NCI-H226 (cell line): ENCODE measurements at regions not wholly inside any gene's neighbourhood (a gene's known extent, or its start where the extent isn't known, plus 50 kb on each side); places are given as distances from the start of the nearest gene placed in this dataset.

Source experiments
- DNase-seq: peaks from one replicate; pipeline ENCODE4 v3.0.0-alpha.2; 2015

DNA sequence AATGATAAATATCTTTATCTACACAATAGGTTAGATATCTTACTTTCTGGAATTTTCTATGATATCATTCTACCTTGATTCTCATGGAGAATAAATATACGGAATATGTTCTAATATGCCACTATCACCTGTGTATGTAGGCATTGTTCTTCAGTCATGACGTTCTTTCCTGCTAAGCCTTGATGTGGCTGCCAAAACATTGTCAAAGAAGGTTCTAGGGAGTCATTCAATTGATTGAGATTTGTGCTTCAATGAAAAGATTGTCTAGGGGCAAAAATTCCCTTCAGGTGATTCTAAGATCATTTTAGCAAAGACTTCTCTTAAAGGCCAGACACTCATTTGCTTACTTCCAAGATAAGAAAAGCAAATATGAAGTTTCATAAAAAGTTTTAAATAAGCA lies 118.1 kb downstream of the MAT2B start:
- DNase-seq: no peak

DNA sequence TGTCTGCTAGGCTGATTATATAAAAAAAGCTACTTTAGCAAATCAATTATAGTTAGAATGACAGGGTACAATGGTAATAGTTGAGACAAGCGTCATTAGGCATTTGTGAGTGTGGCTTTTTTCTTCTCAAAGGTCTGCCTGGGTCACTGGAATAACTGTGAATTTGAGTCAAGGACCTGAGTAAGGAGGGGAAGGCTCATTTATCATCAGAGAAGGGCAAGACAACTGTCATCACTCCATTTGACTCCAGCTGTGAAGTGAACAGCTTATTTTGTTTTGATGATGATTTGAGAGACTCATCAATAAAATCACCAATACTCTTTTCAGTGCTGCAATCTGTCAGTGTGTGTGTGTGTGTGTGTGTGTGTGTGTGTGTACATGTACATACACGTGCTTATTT lies 118.6 kb downstream of the MAT2B start:
- no peak for DNase-seq

DNA sequence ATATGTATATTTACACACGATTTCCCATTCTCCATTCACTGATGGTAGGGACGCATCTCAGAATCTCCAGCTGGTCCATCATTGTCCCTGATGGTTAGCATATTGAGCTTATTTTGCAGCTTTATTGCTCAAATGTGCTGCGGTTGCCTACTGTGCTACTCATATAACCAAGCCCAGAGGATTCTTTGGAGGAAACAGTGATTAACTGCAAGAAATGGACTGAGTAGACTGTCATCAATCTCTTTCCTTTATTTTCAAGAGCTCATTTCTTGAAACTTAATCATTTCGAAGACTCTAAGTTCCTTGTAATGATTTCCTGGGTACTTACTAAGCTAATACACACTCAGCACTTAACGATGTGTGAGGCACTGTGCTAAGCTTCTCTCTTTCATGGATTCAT lies 119.0 kb downstream of the MAT2B start:
- DNase-seq: no peak

DNA sequence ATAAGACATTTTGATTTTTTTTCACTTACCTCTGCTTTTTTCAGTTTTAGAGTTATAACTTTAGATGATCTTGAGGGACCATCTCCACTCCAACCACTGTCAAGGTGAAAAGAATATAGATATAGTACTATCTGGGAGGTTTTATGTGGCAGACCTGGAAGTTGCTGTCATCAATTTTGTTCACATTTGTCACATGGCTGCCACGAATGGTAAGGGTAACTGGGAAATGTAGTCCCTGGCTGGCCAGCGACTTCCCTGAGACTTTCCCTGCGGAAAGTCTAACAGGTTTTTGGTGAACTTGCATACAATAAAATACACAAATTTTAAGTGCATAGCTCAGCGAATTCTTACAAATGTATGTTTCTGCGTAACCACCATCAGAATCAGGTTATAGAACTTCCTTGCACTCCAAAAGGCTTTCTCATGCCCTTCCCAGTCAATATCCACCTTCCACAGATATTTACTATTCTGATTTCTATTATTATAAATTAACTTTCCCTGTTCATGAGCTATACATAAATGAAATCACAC lies 121.5 kb downstream of the MAT2B start:
- no peak for DNase-seq

DNA sequence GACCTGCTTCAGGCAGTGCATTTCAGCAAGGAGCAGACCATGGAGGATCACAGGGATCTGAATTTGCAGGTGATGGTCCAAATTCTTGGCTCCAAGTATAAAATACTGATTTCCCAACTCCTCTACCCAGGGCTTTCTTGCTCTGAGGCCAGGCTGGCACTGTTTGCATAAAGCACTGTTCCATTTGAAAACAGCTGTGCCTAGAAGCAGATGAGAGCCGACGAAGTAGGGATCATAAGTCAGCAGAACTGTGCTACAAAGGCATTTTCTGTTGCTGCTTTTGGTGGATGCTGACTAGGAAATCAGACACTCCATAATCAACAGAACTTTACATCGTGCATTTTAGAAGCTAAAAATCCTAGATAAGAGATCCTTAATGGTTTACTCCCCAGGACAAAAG lies 126.4 kb downstream of the MAT2B start:
- no peak for DNase-seq

DNA sequence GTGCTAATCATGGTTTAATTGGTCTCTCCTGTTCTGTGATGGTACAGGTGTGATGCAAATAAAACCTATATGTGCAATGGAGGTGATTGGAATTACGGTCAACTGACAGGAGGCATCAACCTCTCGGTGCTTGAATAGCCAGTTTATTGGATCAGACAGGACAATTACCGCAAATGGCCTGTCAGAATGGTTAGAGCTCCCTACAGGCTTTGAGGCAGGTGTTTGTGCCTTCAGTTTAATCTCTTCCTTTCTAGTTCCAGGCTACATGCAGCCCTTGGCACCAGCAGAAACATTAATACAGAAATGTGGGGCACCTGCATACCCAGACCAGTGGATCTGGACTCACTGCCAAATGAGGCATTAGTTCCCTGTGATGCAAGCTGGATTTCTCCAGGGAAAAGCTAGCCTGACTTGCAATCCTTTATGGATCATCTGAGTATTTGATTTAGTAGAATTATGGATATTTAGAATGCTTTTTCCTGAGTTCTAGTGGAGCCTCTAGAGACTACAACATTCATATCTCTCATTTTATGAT lies 128.6 kb downstream of the MAT2B start:
- DNase-seq: no peak

DNA sequence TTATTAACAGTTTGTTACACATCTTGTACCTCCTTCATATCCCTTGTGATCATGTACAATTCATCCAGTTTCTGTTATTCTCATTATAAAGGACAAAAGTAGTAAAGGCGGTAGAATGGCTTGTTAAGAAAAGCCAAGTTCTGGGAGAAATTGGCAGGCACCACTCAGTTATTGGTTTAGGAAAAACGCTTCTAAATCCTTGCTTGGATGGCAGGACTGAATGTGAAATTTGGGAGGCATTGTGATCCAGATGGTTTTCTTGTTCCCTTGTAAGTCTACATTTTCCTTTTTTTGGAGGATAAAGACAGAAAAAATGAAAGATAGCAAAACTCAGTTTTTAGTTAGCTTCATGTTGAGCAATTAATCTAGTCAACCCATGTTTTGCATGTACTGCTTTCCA lies 130.2 kb downstream of the MAT2B start:
- no peak for DNase-seq

DNA sequence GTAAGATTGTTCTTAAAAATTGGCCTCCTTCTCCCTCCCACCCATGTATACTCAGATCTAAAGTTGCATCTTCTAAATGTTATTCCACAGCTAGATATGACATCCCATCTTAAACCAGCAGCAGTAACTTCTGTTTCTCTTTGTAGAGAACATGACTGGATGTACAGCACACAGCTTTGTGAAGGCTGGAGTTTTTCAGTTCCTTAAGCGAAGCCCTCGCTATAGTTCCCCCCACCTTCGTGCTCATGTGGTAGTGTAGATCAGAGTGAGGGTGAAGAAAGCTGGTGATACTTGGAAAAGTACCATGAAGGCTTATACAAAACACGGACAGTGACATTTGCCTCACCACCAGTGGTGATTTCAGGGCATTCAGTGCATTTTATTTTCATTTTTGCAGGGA lies 137.5 kb downstream of the MAT2B start:
- DNase-seq: no peak

DNA sequence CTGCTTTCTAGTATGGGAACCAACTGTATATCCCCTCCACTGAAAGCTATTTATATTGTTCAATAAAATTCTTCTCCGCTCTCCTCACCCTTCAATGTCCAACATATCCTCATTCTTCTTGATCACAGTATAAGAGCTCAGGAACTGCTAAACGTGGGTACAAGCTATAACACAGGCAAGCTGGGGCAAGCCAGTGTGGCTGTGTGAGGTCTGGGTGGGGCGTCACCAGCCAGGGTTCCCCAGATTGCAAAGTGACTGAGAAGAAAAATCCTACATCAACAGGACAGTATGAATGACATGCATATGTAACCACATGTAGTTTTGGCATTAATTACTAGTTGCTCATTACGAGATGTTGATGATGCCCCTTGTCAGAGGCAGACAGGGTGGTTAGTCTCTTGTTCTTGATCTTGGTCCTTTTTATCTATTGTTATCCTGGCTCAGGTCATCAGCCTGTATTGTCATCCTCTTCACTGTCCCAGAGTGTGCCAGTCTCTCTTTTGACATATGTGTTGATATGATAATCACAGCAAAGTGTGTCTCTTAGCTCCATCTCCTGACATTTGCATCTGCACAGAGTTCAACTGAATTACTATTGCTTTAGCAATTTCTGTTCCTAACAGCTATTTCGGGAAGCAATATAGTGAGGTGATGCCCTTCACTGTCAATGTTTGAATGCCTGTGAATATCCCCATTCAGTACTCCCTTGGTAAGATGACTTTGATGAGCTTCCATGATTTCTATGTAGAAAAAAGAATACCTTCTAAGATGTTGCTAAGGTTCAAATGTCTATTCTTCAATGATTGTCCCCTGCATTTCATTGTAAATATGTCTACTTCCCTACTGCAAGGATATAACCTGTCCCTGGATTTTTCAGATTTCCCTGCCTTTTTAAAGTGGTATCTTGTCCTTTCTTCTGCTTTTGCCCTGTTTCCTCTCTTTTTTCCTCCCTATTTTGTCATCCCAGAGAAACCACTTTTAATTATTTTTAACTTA lies 140.3 kb downstream of the MAT2B start:
- no peak for DNase-seq

DNA sequence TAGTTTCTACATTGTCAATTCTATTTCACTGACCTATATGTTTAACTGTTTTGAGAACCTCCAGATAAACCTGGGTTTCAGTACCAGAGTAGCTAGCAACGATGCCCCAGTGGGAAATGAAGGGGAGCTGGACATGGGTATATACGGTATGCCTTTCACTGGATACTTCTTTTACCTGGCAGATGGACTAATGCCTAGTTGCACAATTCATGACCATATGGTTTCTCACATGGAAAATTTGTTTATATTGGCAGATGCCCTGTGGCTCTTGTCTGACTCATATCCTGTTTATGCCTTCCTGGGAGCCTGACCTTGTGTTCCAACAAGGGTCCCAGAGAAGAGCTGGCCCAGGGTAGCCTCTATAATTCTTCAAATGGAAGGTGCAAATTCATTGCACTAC lies 144.1 kb downstream of the MAT2B start:
- DNase-seq: peak; percentile 4

DNA sequence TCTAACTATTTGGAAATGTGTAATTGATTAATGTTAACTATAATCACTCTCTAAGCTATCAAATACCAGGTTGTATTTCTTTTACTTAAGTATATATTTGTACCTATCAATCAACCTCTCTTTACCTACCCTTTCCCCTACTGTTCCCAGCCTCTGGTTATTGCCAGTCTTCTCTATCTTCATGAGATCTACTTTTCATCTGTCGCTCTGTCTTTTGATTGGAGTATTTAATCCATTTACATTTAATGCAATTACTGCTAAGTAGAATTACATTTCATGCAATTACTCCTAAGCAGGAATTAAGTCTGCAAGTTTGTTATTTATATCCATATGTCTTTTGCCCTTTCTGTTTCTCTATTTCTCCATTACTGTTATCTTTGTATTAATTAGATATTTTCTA lies 148.1 kb downstream of the MAT2B start:
- DNase-seq: no peak

DNA sequence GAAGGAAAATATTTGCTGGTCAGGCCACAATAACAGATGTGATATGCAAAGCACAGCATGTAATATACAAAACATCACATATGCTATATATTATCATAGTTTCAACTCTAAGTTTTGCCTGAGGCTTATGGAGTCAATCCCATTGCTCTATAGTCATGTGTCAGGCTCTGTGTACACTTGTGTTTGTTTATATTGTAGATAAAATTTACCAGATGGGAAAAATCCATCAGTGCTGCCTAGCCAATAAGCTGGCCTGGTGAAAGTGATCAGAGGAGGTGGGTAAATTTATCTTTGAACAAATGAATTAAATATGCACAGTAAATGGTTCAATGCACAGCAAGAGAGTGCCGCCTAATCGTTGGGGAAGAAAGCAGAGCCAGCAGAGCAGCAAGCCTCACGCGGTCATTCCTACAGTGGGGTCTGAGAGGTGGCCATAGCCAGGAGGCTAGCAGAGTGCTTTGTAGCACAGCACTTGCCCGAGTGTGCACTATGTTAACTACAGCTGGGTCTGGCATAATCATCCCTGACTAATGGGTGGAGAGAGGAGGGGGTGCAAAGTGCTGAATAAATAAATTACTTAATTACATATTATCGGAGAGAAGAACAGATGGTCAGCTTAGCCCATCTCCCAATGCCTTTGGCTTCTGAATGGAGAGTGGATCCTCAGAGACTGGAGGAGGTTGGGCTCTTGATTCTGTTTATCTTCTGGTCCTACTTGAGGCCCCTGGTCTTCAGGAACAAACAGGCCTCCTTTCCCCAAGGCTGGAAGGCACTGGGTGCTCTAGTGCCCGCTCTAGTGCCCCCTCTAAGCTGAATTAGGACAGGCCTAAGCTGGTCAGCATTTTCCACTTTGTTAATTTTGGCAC lies 153.5 kb downstream of the MAT2B start:
- no peak for DNase-seq

DNA sequence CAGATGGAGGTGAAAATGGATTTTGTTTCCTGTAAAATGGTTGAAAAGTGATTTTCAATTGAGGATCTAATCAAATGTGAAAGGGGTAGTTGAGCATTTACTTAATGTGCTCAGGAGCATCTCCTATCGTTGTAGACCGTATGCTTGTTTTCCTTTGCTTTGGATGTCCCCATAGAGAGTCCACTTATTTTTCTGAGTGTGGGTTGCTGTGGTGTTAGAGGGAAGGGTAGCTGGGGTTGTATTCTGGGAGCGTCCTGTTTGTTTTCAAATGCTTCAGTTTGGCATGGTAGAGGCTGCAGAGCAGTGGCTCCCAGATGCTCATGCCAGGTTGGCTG lies 154.1 kb downstream of the MAT2B start:
- DNase-seq: no peak

DNA sequence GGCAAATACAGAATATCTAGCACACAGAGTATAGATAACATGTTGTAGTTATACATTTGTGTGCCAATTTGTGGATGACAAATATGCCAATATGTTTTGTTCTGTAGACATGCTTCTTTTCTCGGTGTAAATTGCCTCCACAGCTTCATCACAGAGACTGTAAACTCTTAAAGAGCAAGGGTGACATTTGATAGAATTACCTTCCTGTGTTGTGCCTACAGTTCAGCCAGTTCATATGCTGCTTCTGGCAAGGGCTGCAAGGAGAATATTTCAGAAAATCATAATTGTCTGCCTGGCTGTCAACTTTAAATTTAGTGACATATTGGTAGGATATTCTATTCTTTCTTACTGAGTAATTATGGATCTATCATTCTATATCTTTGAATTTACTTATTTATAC lies 155.1 kb downstream of the MAT2B start:
- DNase-seq: no peak

DNA sequence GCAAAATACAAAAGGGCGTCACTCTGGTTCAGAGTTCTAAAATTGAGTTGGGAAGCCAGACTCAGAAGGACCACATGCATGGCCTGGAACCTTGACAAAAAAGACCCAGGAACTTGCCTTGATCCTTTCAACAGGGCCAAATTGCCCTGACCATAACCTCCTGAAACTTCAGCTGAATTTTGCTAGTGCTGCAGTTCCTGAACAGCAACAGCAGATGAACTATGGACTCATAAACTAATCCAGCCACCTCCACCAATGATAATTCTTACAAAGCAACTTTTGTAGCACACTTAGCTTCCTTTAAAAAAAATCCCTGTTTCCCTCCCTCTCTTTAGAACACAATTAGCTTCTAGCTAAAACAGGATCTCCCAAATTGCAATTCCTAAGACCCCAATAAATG lies 155.9 kb downstream of the MAT2B start:
- no peak for DNase-seq

DNA sequence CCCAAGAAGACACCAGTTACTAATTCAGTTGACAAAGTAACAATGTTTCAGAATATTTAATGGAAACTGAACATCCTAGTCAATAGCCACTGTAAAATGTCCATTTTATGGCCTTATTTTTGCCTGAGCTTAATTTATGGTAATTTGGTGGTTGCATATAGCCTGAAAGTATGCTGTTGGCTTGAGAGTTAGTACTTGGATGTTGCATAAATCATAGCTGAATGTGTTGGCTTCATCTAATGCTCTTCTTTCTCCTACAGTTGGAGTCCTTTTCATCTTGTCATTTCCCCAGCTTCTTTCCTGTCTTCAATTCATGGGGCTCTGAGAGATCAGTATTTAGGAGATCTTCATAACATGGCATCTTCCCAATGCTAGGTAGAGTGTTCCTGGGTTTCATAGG lies 164.6 kb downstream of the MAT2B start:
- no peak for DNase-seq

DNA sequence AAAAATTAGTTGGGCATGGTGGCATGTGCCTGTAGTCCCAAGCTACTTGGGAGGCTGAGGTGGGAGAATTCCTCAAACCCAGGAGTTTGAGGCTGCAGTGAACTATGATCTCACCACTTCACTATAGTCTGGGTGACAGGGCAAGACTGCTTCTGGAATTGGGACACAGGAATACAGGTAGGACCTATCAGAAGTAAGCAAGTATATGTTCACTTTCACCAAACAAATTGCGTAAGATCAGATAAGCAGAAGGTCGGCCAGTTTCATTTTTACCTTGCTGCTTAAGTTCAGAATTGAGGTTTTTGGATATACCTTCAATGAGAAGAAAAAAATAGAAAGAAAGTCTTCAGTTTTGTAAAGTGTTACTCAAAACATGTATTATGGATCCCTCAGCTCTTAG lies 171.7 kb downstream of the MAT2B start:
- DNase-seq: no peak

DNA sequence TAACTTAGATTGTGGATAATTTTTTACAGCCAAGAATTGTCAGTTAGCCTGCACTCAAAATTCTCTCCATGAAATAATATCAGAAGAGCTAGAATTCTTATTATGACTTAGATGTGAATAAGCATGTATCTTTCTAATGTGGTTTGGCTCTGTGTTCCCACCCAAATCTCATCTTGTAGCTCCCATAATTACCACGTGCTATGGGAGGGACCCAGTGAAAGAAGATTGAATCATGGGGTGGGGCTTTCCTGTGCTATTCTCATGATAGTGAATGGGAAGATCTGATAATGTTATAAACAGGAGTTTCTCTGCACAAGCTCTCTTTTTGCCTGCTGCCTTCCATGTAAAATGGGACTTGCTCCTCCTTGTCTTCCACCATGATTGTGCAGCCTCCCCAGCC lies 176.8 kb downstream of the MAT2B start:
- DNase-seq: no peak

DNA sequence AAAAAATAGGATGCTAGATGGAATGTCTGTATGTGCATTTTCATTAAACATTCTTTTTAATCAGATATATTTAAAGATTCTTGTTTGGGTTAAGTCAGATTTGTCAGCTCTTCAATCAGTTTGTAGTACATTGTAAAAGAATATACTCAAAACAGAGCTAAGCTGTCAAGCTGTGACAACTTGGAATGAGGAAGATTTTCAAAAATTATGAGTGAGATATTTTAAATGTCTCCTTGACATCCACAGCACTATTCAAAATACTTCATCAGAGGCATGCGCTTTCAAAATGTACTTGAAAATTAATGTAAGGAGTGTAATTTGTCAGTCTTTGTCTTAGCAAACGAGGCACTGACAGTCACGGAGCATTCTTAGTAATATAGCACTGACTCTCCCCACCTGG lies 182.0 kb downstream of the MAT2B start:
- no peak for DNase-seq

DNA sequence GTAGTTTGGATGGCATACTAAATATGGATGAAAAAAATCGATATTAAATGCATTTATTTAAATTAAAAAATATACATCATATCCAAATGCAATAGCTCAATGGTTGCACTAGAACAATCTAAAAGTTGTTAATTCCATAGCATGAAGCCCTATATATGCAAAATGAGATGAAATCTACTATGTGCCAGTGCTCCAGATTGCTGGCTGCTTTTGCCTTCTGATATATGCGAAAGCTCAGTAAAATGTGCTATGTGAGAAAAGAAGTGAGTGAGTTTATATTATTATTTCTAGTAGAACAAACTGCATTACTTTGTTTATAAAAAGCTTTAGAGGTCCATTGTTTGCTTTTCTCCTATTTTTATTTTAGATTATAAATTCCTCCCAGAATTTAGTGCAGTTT lies 186.7 kb downstream of the MAT2B start:
- no peak for DNase-seq

DNA sequence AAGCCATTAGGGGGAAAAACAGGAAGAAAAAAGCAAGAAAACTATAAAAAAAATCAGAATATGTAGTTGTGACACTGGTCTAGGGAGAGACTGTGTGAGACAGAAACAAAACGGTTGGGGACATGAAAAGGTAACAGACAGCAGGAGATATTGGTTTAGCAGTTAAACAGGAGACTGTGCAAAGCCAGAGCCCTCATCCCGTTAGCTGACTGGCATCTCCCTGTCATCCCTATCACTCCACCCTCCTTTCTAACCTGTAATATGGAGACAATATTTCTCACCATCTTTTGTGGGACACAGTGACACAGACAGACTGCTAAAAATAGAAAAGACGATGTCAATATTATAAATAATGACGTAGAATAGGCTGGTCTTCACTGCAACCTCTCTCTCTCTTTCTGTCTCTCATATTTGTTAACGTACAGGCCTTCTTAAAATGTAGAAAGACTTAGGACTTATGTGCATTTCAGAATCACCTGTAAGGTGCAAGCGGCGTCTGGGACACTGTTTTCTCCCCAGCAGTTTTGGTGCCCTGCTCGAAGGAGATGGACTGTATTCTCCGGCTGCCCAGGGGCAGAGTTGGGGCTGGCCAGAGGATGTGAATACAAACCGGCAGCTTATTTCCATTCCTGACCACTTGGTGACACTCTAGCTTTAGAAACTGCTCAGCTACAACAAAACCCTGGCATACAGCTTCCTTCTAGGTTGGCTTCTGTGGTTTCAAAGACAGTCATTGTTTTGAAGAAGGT lies 190.6 kb downstream of the MAT2B start:
- DNase-seq: peak; percentile 51

DNA sequence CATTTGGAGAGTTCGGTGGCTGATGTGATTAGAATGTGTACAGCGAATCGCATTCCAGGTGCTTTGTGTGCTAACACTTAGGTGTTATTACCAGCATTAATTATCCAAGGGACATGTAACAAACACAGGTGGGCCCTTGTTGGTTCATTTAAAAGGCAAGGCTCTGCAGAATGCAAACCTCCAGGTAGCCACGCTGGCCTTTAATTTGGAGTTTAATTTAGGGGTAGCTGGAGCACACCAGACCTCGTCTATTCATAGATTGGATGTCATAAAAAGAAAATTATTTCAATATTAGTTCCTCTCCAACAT lies 191.1 kb downstream of the MAT2B start:
- no peak for DNase-seq
